HG03196 (cell line): ENCODE measurements at regions not wholly inside any gene's neighbourhood (a gene's known extent, or its start where the extent isn't known, plus 50 kb on each side); places are given as distances from the start of the nearest gene placed in this dataset.

Source experiments
- ATAC-seq: cut with Tn5 transposase; IDR thresholded peaks from one replicate; pipeline ENCODE4 v1.9.1; 2021; ENCODE audit not compliant: unreplicated experiment

DNA sequence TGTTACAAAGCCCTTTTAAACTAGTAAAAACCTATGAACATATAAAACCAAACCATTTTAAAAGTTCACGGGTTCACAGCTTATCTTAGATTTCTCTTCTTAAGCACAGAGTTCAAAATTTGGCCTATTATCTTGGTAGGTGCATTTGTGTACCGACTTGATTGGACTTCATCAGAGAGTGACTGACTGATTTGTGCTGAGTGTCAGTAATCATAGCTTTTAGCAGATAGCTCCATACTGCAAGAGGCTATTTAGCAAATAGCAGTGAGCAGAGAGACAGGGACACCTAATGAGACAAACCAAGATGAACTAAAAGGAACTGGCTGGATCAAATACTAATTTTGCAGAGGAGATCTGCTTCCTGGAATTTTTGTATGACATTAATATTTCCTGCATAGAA, 274.5 kb downstream of the PRR16 start:
- ATAC-seq: no peak

DNA sequence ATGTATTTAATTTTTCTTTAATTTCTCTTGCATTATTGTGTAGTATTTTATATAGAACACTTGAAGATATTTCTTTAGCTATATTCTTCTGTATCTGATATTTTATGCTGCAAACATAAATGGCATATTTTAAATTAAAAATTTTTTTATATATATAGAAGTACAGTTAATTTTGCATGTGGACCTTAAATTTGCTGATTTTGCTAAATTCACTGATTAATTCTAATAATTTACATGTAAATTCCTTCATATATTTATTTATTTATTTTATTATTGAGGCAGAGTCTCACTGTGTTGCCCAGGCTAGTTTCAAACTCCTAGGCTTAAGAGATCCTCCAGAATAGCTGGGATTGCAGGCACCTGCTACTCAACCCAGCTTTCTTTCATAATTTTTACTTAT, 276.9 kb downstream of the PRR16 start:
- ATAC-seq: no peak

DNA sequence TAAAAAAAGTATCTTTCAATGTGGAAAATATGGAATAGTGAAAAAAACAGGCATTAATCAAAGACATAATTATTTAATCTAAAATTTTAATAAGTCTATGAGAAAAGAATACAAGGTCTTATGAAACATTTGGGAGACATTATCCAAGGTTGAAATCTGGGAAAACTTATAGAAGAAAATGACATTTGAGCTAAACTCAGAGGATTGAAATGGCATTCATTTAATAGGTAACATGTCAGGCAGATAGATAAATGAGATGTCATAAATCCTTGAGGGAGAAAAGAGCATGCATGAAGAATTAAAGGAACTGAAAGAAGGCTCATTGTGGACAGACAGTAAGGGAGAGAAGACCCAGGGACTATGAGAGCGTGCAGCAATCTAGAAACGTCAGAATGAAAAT, 284.4 kb downstream of the PRR16 start:
- no peak for ATAC-seq

DNA sequence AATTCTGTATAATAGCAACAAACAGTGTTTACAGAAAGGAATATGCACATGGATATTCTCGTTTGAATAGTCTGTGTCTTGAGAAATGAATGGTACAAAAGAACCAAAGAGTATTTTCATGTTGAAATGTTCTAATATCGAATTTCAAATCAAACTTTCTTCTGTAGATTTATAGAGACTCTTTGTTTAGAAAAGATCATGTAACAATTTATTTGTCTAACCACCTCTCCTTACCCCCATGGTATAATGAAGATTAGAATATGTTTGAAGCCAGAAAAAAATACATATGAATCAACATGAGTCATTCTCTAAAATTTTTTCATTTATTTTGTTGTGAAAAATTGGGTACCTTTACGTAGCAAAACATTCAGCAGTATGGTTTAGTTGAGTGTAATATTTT, 285.6 kb downstream of the PRR16 start:
- no peak for ATAC-seq

DNA sequence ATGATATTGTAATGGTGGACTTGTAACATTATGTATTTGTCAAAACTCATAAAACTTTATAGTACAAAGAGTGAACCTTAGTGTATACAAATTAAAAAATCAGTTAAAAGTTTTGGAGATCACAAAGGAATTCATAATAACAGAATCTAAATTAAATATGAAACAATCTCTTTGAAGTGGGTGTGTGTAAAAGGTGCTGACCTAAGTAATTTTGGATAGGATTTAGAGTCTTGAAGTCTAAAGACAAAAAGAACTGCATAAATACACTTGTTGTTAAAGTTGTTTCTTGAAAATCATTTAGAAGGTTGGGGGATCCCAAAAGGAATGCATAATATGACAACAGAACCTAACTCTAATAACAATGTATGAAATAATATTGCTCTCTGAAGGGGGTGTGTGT, 295.5 kb downstream of the PRR16 start:
- ATAC-seq: no peak

DNA sequence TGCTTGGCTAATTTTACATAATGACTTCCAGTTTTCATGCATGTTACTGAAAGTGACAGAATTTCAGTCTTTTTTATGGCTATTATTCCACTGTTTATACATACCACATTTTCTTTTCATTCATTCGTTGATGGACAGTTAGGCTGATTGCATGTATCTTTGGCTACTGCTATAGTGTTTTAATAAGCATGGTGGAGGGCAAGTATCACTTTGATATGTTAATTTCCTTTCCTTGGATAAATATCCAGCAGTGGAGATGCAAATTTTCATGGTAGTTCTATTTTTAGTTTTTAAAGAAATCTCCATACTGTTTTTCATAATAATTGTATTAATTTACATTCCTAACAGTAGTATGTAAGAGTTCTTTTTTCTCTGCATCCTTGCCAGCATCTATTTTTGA, 297.9 kb downstream of the PRR16 start:
- no peak for ATAC-seq

DNA sequence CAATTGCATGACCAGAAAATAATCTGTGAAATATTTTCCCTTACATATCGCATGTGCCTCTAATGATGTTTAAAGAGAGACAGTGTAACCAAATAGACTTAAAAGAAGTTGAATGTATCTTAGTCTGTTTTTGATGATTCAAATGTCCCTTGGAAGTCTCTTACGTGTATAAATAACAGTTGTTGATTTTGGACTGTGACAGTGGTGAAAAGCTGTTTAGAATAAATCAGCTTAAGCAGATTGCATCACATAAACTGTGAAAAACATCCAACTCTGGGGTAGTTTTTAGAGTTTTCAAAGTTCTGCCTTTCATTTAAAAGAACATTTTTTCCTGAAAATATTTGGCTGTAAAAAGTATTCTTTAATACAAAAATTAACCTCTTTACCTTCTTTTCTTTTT, 301.1 kb downstream of the PRR16 start:
- no peak for ATAC-seq

DNA sequence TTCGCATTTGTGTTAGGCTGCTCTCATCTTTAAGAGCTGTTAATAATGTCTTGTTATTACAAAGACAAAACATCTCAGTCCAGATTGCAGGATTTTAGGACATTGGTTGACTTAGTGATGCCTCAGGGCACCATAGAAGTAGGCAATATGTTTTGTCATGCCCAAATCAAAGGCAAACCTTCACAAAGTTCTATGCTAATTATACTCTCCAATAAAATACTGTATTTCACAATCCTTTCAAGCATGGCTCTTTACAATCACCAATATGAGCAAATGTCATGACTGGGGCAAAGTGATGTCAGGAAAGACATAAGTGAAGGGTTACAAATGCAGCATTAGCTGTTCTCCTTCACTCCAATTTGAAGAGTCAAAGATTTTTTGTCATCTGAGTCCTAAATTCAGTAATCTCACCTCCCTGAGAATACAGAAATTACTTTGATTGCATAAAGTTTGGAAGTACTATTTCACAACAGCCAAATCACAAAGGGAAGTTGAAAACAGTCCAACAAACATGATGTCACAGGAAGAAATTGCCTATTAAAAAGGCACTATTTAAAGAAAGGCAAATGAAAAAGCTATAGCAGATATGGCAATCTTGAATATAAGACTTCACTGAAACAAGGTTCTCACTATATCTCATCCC, 303.2 kb downstream of the PRR16 start:
- no peak for ATAC-seq

DNA sequence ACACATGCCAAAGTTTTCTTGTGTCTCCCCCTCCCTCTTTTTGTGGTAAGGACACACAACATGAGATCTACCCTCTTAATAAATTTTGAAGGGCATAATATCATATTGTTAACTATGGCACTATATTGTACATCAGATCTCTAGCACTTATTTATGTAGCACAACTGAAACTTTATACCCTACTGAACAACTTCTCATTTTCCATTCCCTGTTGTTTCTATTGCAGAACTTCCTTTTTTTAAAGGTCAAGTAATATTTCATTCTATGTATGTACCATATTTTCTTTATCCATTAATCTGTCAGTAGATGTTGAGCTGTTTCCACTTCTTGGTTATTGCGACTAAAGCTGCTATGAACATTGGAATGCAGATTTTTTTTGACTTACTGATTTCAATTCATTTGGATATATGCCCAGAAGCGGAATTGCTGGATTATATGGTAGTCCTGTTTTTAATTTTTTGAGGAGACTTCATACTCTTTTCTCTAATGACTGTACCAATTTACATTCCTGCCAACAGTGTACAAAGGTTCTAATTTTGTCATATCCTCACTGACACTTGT, 305.3 kb downstream of the PRR16 start:
- ATAC-seq: no peak

DNA sequence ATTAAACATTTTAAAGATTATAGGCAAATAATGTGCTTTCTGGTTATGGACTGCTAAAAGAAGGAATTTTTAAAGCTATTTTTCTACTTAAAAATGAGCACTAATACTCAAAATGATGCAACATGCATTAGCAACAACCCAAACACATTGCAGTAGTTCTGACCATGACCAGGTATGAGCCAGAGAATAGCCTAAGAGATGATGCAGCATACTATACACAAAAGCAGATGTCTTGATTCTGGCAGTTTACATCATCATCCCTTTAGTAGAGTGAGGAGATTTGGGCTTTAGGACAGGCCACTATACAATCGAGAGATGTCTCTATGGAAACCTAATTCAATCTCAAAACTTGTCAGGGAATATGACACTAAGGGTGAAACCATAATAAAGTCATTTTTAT, 307.1 kb downstream of the PRR16 start:
- ATAC-seq: no peak

DNA sequence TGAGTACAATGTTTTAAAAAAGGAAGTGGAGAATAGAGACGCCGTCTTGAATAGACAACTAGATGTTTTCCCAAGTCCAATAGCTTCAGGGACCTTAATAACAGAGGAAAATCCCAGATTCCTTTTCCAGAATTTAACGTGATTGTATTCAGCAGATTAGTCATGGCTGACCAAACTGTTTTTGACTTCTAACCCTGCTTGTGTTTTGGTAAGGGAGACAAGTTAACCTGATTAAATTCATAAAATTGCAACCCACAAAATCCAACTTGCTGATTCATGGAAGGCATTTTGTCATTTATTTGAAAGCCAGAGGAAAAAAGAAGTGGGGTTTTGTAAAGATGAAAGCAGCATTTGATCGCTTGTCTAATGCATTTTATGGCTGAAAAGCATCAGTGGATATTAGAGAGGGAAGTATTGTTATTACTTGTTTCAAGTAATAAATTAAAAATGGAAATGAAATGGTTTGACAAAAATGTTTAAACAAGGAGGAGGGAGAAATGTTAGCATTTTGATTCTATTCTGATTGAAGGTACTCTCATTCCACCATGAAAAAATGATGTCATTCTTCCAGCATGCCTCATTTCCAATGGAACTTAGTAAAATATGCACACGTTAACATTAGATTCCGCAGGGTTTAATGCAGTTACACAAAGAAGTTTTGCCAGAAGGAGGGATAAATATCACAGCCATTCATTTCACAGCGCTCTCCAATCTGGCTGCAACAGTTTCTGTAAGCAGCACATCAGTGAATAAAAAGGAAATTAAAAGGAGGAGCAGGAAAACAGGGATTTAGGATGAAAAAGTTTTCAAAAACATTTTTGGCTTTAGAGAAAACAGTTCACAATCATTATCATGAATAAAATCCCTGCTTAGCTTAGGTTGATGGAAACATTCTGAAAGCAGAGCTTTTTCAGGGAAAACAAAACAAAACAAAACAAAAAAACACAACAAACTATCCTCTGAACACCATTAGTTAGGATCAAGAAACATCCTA, 314.7 kb downstream of the PRR16 start:
- no peak for ATAC-seq

DNA sequence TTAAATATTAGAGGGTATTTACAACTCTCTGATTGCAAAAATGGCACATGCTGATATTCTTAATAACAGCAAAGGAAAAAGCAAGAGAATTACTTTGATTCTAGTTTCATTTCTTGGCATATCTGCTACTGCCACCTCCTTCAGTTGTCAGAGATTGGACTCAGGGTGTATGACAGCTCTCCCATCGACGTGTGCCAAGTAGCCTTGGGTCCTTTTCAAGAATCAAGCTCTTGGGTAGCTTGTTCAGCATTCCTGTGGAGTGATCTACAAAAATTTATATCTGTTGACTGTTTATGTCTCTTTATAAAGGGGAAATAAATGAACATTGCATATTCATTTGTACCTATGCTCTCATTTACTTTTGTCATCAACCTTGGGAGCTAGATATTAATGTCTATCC, 315.6 kb downstream of the PRR16 start:
- no peak for ATAC-seq

DNA sequence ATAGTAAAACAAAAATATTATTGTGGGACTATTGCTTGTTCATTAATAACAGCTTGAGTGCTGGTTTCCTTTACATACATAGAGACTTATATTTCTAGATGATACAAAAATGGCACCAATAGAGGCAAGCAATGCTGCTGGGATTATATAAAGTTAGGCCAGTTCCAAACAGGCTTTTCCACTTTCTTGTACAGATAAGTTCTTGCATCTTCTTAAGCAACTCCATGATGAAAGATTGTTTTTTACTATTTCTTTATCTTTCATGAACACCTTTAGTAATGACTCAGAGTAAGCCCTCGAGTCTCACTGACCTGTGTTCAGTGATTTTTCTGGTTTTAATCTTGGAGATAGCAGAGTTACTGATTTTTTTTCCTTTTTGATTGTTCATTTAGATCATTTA, 324.4 kb downstream of the PRR16 start:
- ATAC-seq: no peak

DNA sequence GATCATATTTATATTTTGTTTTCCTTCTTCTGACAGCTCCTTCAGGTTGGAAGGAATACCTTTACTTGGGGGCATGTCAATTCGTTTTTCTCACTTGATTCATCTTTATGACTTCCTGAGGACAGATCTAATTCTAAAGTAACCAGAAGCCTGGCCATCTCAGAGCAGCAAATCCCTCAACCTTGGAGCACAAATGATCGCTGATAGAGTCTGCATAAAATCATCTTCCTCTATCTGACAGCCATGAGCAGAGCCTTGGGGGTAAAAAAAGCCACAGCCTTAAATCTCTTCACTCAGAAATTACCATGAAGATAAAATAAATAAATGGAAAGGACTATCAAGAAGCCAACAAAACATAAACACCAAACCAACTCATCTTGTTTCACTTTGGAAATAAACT, 325.8 kb downstream of the PRR16 start:
- ATAC-seq: no peak

DNA sequence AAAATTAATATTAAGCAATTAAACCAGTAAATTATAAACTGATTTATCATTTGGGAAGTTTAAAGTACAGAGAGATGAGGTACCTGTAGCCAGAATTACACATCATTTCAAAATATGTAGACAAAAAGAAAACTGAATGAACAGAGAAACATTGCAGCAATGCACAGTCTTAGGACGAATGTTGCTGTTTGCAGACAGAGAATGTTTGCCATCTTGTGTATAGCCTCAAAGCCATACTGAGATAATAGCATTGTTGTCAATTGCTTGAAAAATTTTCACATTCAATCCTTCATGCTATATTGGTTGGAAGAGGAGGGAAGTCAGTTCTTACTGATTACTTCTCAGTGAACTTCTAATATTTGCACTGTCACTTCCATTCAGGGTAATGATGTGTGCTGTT, 326.2 kb downstream of the PRR16 start:
- no peak for ATAC-seq

DNA sequence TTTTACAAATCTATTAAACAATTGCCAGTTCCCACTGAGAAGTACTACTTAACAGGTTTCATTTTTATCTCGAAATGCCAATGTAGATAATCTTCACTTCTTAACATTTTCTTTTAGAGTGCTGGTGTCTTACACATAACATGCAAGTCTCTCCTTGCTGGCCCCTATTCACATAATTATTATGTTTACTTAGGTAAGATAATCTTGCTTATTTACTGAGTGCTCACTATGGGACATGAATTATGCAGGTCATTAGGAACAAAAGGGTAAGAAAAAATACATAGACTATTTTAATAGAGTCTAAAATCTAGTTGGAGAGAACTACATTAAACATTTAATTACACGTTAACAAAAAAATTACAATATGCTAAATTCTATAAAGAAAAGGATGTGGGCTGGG, 328.4 kb downstream of the PRR16 start:
- ATAC-seq: no peak

DNA sequence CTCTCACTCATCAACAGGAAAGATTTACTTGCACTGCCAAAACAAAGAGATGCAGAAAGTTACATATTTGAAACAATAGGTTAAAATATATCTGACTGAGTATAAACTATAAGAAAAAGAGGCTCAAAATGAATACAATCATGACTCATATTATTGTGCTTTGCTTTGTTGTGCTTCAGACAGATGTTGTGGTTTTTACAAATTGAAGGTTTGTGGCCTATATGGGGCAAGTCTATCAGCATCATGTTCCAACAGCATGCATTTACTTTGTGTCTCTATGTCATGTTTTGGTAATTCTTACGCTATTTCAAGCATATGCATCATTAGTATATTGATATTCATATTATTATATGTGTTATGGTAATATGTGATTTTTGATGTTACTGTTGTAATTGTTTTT, 330.0 kb downstream of the PRR16 start:
- ATAC-seq: no peak

DNA sequence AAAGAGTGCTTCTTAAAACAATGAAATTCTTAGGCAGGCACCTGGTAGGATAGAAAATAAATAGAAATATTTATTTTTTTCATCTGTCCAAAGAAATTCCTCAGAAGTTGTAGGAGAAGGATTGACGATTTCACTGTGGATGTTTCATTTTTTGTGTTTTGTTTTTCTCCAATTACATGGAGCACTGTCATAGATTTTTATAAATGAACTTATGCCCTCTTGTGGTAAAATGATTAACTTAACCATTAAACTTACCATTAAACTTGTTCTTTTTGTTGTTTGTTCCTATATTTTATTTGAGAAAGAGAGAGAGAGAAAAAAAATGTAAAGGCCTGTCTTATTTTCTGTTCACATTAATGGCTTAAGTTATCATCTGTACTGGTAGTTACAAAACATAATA, 339.2 kb downstream of the PRR16 start:
- no peak for ATAC-seq

DNA sequence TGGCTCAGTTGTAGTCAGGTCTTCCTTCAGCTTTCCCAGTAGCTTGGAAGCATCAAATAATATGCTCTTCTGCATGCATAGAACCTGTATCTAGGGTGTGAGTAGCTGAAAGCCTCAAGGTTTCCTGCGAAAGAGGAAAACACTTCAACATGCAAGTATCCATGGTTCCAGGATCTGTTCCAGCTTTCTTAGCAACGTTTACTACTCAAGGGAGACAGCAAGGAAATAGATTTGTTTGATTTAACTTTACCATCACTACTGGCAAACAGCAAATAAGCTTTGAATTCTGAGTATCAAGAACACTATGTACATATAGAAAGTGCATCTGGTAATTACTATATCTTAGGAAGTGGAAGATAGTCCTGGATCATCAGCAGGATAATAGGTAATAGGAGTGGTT, 341.0 kb downstream of the PRR16 start:
- no peak for ATAC-seq

DNA sequence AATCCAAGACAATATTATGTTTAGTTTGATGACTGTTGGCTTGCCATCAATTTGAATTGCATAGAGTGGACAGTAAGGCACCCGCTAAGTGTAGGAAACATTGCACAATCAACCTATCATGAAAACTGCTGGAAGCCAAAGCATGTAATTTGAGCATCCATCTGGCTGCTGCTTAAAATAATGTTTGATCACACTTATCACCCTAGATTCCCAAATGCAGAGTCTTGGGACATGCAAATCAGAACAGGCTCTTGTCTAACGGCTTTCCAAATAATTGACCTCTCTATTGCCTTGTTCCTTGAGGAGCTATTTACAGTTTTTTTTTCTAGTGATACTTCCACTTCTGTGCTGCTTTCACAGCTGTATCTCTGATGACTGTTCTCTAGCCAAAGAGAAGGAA, 342.1 kb downstream of the PRR16 start:
- no peak for ATAC-seq

DNA sequence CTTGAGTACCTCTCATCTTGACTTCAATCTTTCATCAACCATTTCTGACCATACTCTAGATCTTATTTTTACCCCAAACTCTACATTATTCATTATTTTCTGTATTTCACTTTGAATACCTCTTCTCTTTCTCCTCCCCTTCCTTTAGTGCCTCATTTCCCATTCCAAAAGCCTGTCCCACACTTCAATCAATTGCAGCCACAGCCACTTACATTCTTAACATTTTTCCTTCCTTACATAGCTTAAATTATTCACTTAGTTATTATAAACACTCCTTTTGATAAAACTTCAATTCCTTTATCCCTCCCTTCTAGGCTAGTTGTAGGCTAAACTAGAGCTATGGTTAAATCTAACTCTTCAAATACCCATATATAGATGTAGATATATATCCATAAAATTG, 344.0 kb downstream of the PRR16 start:
- no peak for ATAC-seq

DNA sequence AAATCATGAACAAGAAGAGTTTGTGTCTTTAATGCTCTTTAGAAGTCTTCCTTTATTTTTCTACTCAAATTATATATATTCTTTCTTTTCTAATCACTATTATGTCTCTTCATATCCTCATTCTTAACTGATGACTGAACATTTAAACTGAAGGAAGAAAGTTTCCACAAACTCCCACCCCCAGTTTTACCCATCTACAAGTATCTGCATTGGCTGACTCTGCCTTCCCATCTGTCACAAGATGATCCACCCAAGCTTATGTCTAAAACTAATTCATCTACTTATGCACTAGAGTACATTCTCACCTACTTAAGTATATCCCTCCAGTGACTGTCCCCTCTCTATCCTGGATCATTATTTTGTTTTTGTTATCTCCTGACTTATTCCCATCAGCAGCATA, 344.5 kb downstream of the PRR16 start:
- no peak for ATAC-seq
